H1 (cell line): ENCODE measurements at regions not wholly inside any gene's neighbourhood (a gene's known extent, or its start where the extent isn't known, plus 50 kb on each side); places are given as distances from the start of the nearest gene placed in this dataset.

Experiments
- EP300 ChIP-seq, 2 experiments: IDR thresholded peaks; 1 replicate in 1 of 2; 2 replicates in 1 of 2; pipeline ENCODE4 v1.6.1; 2011 to 2012; ENCODE audit warnings: low read depth in 2 of 2, low read length in 2 of 2, mild to moderate bottlenecking in 2 of 2, borderline replicate concordance in 1 of 2, inconsistent platforms in 1 of 2, moderate library complexity in 1 of 2
- EZH2 ChIP-seq: fragments of 200-600 bp; sonication (generic); IDR thresholded peaks from 2 replicates; pipeline ENCODE4 v1.7.1; 2012; ENCODE audit warnings: low read depth, mild to moderate bottlenecking, moderate library complexity, low read length, inconsistent platforms; ENCODE audit not compliant: severe bottlenecking
- KDM1A ChIP-seq: fragments of 200-600, 300-600 bp; sonication (generic); IDR thresholded peaks from 2 replicates; pipeline ENCODE4 v1.7.1; 2016; ENCODE audit warnings: mild to moderate bottlenecking, low read length, borderline replicate concordance
- SRF ChIP-seq: IDR thresholded peaks from 2 replicates; pipeline ENCODE4 v1.6.1; 2011; ENCODE audit warnings: mild to moderate bottlenecking, low read depth, low read length, moderate library complexity
- TF ChIP-seq, protein P1 (sequence below), 3 experiments: IDR thresholded peaks; 1 replicate in 2 of 3; 2 replicates in 1 of 3; pipeline versions ENCODE4 v1.5.1 to v1.6.1; 2011; ENCODE audit warnings: low read length in 3 of 3, mild to moderate bottlenecking in 3 of 3, inconsistent platforms in 2 of 3, low read depth in 1 of 3, moderate library complexity in 1 of 3; ENCODE audit not compliant: insufficient read depth in 1 of 3; ENCODE audit errors: control extremely low read depth in 1 of 3

GRCh38 chr10:64379898-64380297 is 858.7 kb downstream of the REEP3 start:
- TF ChIP-seq EP300 (IDR thresholded peaks at IDR 0.05; ENCODE audit: borderline replicate concordance in 1 of 2, low read depth in 2 of 2, low read length in 2 of 2) (no peak), EZH2 (no peak), KDM1A (0 out of 2 replicates have a peak, but pooled peaks have one; percentile 19), SRF (no peak)
- TF ChIP-seq, protein P1, sequence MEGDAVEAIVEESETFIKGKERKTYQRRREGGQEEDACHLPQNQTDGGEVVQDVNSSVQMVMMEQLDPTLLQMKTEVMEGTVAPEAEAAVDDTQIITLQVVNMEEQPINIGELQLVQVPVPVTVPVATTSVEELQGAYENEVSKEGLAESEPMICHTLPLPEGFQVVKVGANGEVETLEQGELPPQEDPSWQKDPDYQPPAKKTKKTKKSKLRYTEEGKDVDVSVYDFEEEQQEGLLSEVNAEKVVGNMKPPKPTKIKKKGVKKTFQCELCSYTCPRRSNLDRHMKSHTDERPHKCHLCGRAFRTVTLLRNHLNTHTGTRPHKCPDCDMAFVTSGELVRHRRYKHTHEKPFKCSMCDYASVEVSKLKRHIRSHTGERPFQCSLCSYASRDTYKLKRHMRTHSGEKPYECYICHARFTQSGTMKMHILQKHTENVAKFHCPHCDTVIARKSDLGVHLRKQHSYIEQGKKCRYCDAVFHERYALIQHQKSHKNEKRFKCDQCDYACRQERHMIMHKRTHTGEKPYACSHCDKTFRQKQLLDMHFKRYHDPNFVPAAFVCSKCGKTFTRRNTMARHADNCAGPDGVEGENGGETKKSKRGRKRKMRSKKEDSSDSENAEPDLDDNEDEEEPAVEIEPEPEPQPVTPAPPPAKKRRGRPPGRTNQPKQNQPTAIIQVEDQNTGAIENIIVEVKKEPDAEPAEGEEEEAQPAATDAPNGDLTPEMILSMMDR (IDR thresholded peaks at IDR 0.05; ENCODE audit: control extremely low read depth in 1 of 3, insufficient read depth in 1 of 3, low read depth in 1 of 3, low read length in 3 of 3) = no peak
